ENCODE measurements at regions not wholly inside any gene's neighbourhood (a gene's known extent, or its start where the extent isn't known, plus 50 kb on each side); places are given as distances from the start of the nearest gene placed in this dataset.

DNA sequence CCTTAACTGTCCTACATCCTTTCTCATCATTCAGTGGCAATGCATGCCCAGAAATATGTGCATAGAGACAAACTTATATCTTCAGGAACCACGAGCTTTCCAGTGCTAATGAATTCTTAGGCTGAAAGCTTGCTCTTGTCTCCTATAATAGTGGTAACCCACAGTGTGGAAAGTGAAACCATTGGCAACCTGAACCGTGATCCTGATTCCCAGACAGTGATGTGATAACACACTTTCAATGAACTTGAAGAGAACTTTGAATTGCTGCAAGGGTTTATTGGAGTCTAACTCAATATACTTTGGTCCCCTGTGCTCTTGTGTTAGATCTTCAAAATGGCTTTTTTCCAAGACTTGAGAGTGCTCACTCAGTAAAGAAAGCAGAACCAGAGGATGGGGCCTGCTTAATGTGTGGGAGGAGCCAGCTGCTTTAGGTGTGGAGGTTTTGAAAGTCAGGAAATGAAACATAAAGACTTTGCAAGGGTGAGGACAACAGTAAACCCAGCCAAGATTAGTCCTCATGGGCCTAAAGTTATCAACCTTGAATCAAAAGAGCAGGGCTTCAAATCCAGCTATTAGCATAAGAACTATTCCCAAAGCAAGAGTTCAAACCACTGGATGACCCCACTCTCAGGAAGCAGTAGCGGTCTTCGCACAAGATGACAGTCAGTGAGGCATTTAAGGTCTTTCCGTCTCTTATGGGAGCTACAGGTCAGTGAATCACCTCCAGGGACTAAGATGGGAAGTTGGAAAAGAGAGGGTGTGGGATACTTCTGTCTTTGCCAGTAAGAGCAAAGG, 332.4 kb upstream of the NRP1 start:
- peaks cover 8% of the 10 kb centered on the region for H3K9me3 Mint-ChIP-seq (ENCODE audit: unreplicated experiment)
- no peak for DNase-seq (ENCODE audit: extremely low spot score, unreplicated experiment)
- no peaks in the 10 kb centered on the region for H3K27me3 Mint-ChIP-seq (ENCODE audit: unreplicated experiment)

DNA sequence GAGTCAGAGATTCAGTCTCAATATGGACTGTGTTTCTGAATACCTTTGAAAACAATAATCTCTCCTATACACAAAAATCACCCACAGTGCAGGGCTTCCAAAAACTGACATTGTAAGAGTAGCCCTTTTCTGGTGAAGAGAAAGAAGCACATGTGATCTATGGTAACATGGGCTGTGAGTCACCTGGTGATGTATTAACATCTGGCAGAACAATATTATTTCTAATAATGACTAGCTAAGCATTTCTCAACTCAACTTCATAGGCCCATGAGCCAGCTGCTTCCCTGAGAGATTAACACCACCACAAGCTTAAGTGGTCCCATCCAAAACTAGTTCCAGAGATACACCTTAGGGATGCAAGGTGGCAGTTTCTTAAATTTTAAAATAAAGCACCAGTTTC, 331.0 kb upstream of the NRP1 start:
- Mint-ChIP-seq H3K9me3 (ENCODE audit: unreplicated experiment) (peaks cover 8% of the 10 kb centered on the region), H3K27ac (ENCODE audit: unreplicated experiment) (no peak overlapping the region), H3K4me1 (ENCODE audit: unreplicated experiment) (peaks cover 13% of the 10 kb centered on the region), H3K36me3 (ENCODE audit: unreplicated experiment) (no peaks in the 10 kb centered on the region), H3K27me3 (ENCODE audit: unreplicated experiment) (no peaks in the 10 kb centered on the region), H3K4me3 (ENCODE audit: unreplicated experiment) (no peak overlapping the region)
- TF ChIP-seq, protein P1, sequence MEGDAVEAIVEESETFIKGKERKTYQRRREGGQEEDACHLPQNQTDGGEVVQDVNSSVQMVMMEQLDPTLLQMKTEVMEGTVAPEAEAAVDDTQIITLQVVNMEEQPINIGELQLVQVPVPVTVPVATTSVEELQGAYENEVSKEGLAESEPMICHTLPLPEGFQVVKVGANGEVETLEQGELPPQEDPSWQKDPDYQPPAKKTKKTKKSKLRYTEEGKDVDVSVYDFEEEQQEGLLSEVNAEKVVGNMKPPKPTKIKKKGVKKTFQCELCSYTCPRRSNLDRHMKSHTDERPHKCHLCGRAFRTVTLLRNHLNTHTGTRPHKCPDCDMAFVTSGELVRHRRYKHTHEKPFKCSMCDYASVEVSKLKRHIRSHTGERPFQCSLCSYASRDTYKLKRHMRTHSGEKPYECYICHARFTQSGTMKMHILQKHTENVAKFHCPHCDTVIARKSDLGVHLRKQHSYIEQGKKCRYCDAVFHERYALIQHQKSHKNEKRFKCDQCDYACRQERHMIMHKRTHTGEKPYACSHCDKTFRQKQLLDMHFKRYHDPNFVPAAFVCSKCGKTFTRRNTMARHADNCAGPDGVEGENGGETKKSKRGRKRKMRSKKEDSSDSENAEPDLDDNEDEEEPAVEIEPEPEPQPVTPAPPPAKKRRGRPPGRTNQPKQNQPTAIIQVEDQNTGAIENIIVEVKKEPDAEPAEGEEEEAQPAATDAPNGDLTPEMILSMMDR (IDR thresholded peaks at IDR 0.05), result no peak
- DNase-seq (ENCODE audit: extremely low spot score, unreplicated experiment), result no peak

More for the DNA sequence above, 332.4 kb upstream of the NRP1 start:
- no peaks in the 10 kb centered on the region for H3K36me3 Mint-ChIP-seq (ENCODE audit: unreplicated experiment)
- H3K4me3 Mint-ChIP-seq (ENCODE audit: unreplicated experiment), result no peak overlapping the region
- TF ChIP-seq, protein P1 (IDR thresholded peaks at IDR 0.05), result no peak
- H3K27ac Mint-ChIP-seq (ENCODE audit: unreplicated experiment), result no peak overlapping the region
- H3K4me1 Mint-ChIP-seq (ENCODE audit: unreplicated experiment), result peaks cover 6% of the 10 kb centered on the region

DNA sequence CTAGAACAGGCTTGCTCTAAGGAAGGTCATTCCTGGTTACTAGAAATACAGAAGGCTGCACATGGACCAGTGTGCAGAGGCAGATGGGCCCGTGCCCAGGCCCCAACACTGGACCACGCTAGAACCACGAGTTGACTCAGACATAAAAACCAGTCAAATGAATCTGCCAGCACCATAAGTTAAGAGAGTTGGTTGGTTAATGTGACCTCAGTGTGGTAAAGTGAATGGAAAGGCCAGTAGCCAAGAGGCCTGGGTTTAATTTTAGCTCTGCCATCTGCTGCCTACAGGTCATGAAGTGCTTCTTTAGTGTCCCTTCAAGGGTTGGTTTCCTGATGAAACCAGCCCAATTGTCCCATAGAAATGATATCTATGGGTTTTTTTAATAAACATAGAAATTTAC, 329.6 kb upstream of the NRP1 start:
- H3K9me3 Mint-ChIP-seq (ENCODE audit: unreplicated experiment), result peaks cover 8% of the 10 kb centered on the region
- H3K27me3 Mint-ChIP-seq (ENCODE audit: unreplicated experiment), result no peaks in the 10 kb centered on the region
- no peaks in the 10 kb centered on the region for H3K36me3 Mint-ChIP-seq (ENCODE audit: unreplicated experiment)
- H3K4me1 Mint-ChIP-seq (ENCODE audit: unreplicated experiment), result peaks cover 13% of the 10 kb centered on the region
- no peak for DNase-seq (ENCODE audit: extremely low spot score, unreplicated experiment)
- no peak overlapping the region for H3K27ac Mint-ChIP-seq (ENCODE audit: unreplicated experiment)
- no peak overlapping the region for H3K4me3 Mint-ChIP-seq (ENCODE audit: unreplicated experiment)
- TF ChIP-seq, protein P1 (IDR thresholded peaks at IDR 0.05), result no peak

DNA sequence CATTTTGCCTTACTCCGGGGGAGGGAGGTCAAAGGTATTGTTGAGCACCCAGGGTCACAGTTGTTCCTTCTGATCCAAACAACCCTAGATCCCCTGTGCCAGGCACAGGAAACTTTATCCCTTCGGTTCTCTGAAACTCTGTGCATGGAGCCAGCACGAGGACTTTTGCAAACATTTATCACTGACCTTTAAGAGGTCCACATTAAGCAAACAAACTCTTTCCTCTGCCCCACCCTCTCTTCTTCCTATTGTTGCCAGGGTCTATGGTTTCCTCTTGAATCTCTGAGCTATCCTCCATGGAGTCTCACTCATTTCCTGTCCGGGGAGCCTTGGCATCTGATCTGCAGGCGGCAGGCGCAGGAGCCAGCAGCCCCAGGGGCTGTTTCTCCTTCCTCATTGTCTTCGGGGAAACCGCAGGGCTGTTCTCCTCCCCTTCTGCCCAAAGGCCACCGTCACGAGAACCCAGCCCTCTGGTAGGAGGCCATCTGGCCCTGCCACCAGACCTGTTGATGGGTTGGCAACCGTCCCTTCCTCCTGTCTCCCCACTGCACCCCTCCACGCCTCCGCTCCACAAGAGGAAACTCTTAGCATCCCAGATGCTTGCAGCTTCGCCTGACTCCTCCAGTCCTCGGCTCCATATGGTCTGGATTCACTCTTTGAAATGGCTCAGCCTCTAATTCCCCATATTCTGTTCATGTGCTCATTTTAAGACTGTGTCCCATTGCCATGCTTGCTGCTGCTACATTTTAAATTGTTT, 327.3 kb upstream of the NRP1 start:
- H3K27me3 Mint-ChIP-seq (ENCODE audit: unreplicated experiment), result no peaks in the 10 kb centered on the region
- peaks cover 15% of the 10 kb centered on the region for H3K4me1 Mint-ChIP-seq (ENCODE audit: unreplicated experiment)
- peak overlapping the region; percentile 50 for H3K4me3 Mint-ChIP-seq (ENCODE audit: unreplicated experiment)
- DNase-seq (ENCODE audit: extremely low spot score, unreplicated experiment), result peak; percentile 85
- TF ChIP-seq, protein P1 (IDR thresholded peaks at IDR 0.05), result no peak
- peak overlapping the region; percentile 85 for H3K27ac Mint-ChIP-seq (ENCODE audit: unreplicated experiment)
- H3K36me3 Mint-ChIP-seq (ENCODE audit: unreplicated experiment), result no peaks in the 10 kb centered on the region
- peaks cover 8% of the 10 kb centered on the region for H3K9me3 Mint-ChIP-seq (ENCODE audit: unreplicated experiment)

DNA sequence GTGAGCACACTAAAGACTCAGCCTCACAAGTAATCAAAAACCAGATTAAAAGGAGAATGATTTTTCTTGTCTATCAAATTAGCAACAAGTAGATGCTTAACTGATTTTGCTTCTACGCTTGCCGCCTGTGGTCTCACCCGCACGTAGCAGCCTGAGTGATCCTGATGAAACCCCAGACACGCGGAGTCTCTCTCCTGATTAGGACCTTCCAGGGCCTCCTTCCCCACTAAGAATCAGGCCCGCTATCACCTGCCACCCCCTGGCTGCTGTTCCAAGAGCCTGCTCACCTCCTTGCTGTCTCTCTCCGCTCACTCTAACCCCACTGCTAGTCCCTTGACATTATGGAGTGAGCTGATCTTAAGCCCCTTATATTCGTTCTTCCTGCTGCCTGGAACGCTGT, 325.9 kb upstream of the NRP1 start:
- TF ChIP-seq, protein P1 (IDR thresholded peaks at IDR 0.05), result no peak
- no peak overlapping the region for H3K4me3 Mint-ChIP-seq (ENCODE audit: unreplicated experiment)
- no peak overlapping the region for H3K27ac Mint-ChIP-seq (ENCODE audit: unreplicated experiment)
- H3K9me3 Mint-ChIP-seq (ENCODE audit: unreplicated experiment), result peaks cover 8% of the 10 kb centered on the region
- peaks cover 18% of the 10 kb centered on the region for H3K4me1 Mint-ChIP-seq (ENCODE audit: unreplicated experiment)
- DNase-seq (ENCODE audit: extremely low spot score, unreplicated experiment), result no peak
- no peaks in the 10 kb centered on the region for H3K27me3 Mint-ChIP-seq (ENCODE audit: unreplicated experiment)
- H3K36me3 Mint-ChIP-seq (ENCODE audit: unreplicated experiment), result no peaks in the 10 kb centered on the region

All from osteocyte (in vitro differentiated cells).